Endothelial cell of umbilical vein (primary cell): ENCODE measurements at regions not wholly inside any gene's neighbourhood (a gene's known extent, or its start where the extent isn't known, plus 50 kb on each side); places are given as distances from the start of the nearest gene placed in this dataset.

Source experiments
- BruUV-seq: library from RNA; stranded (reverse); fragments of 400-500 nt; replicated peaks from 2 replicates; lab custom pipeline; 2021; lab: Mats Ljungman, UMichigan
- CTCF ChIA-PET: fragments of 300-600, 350-600 bp; sonication (Branson Sonifier 250); formaldehyde crosslinking; loops from one replicate; lab custom pipeline; 2021; ENCODE audit warnings: antibody characterized with exemption, inconsistent platforms; lab: Charles Lee
- POLR2A ChIA-PET: fragments of 300-600, 350-600 bp; sonication (Branson Sonifier 250); formaldehyde crosslinking; loops from one replicate; lab custom pipeline; 2021; ENCODE audit warnings: antibody characterized with exemption, inconsistent platforms; lab: Charles Lee
- DNase-seq: peaks from one replicate; pipeline ENCODE4 v3.0.0-alpha.2; 2011; ENCODE audit warnings: low read depth, low spot score
- FAIRE-seq: peaks from 2 replicates; lab custom pipeline; 2011; peaks lifted over from hg19 to GRCh38; lab: Jason Lieb, UNC
- H2AFZ ChIP-seq: 2 replicates; pipeline ENCODE4 v1.6.0; 2012; ENCODE audit warnings: low read depth, low read length, control low read depth, inconsistent platforms
- H3K27ac ChIP-seq: 2 replicates; pipeline ENCODE4 v1.5.1; 2011; ENCODE audit warnings: low read depth, mild to moderate bottlenecking, control low read depth, low read length, moderate library complexity; ENCODE audit not compliant: insufficient read depth
- H3K27me3 ChIP-seq, 2 experiments: 2 replicates each; pipeline versions ENCODE4 v1.6.0 to v1.6.1; 2011; ENCODE audit warnings: low read length in 2 of 2, mixed read lengths in 1 of 2; ENCODE audit not compliant: control insufficient read depth in 2 of 2, insufficient read depth in 2 of 2
- H3K36me3 ChIP-seq, 2 experiments: 2 replicates in 1 of 2; 3 replicates in 1 of 2; pipeline ENCODE4 v1.5.1; 2011; ENCODE audit warnings: low read length in 2 of 2, mild to moderate bottlenecking in 1 of 2, moderate library complexity in 1 of 2; ENCODE audit not compliant: control insufficient read depth in 2 of 2, insufficient read depth in 2 of 2; ENCODE audit errors: extremely low read depth in 1 of 2
- H3K4me1 ChIP-seq: 3 replicates; pipeline ENCODE4 v1.5.1; 2011; ENCODE audit warnings: mild to moderate bottlenecking, low read length; ENCODE audit not compliant: control insufficient read depth, insufficient read depth; ENCODE audit errors: extremely low read depth
- H3K4me2 ChIP-seq: 2 replicates; pipeline ENCODE4 v1.6.1; 2011; ENCODE audit warnings: low read length, control low read depth, mixed read lengths; ENCODE audit not compliant: insufficient read depth
- H3K4me3 ChIP-seq, 3 experiments: fragments of 200-600 bp in 1 of 3; sonication (generic), shearing (Covaris generic) in 1 of 3; replicated peaks in 1 of 3; 2 replicates each; pipeline ENCODE4 v1.5.1; 2011 to 2016; ENCODE audit warnings: control low read depth in 3 of 3, low read length in 3 of 3, mild to moderate bottlenecking in 2 of 3, inconsistent platforms in 1 of 3, low read depth in 1 of 3, moderate library complexity in 1 of 3; ENCODE audit not compliant: insufficient read depth in 1 of 3
- H3K79me2 ChIP-seq: 2 replicates; pipeline ENCODE4 v1.6.0; 2012; ENCODE audit warnings: low read length, inconsistent platforms; ENCODE audit not compliant: control insufficient read depth, insufficient read depth
- H3K9ac ChIP-seq: replicated peaks from 2 replicates; pipeline ENCODE3; 2011; ENCODE audit warnings: low read length, control low read depth; ENCODE audit not compliant: insufficient read depth; ENCODE audit errors: extremely low read depth
- H3K9me1 ChIP-seq: replicated peaks from 3 replicates; pipeline ENCODE4 v1.6.0; 2011; ENCODE audit warnings: mild to moderate bottlenecking, low read length; ENCODE audit not compliant: control insufficient read depth, insufficient read depth; ENCODE audit errors: extremely low read depth
- H3K9me3 ChIP-seq: replicated peaks from 2 replicates; pipeline ENCODE4 v1.5.1; 2012; ENCODE audit warnings: low read length, inconsistent platforms; ENCODE audit not compliant: control insufficient read depth, insufficient read depth
- H4K20me1 ChIP-seq: replicated peaks from 2 replicates; pipeline ENCODE3; 2011; ENCODE audit warnings: mild to moderate bottlenecking, low read length; ENCODE audit not compliant: control insufficient read depth, insufficient read depth; ENCODE audit errors: extremely low read depth
- CTCF ChIP-seq, 2 donors: IDR thresholded peaks; 1 replicate in 1 of 2; 2 replicates in 1 of 2; pipeline ENCODE4 v1.5.1; 2011; ENCODE audit warnings: low read length in 2 of 2, mild to moderate bottlenecking in 2 of 2, moderate library complexity in 2 of 2, control low read depth in 1 of 2, inconsistent platforms in 1 of 2, low read depth in 1 of 2; ENCODE audit not compliant: insufficient read depth in 1 of 2; ENCODE audit errors: extremely low read depth in 1 of 2
- EZH2 ChIP-seq: IDR thresholded peaks from 2 replicates; pipeline ENCODE4 v1.6.1; 2012; ENCODE audit warnings: borderline replicate concordance, low read depth, mild to moderate bottlenecking, moderate library complexity, low read length, inconsistent platforms; ENCODE audit not compliant: severe bottlenecking
- FOS ChIP-seq: IDR thresholded peaks from 2 replicates; pipeline ENCODE4 v1.6.1; 2011; ENCODE audit warnings: mild to moderate bottlenecking, low read length, moderate library complexity, borderline replicate concordance; ENCODE audit not compliant: insufficient read depth
- GATA2 ChIP-seq: IDR thresholded peaks from 2 replicates; pipeline ENCODE4 v1.7.0; 2011; ENCODE audit warnings: low read depth, mild to moderate bottlenecking, moderate library complexity, mixed read lengths, low read length; ENCODE audit not compliant: insufficient read length, insufficient read depth
- JUN ChIP-seq: IDR thresholded peaks from 2 replicates; pipeline ENCODE4 v1.6.1; 2011; ENCODE audit warnings: borderline replicate concordance, low read depth; ENCODE audit not compliant: insufficient read length, insufficient read depth
- MAX ChIP-seq: IDR thresholded peaks from 2 replicates; pipeline ENCODE4 v1.6.1; 2011; ENCODE audit not compliant: insufficient read depth, insufficient read length
- MYC ChIP-seq: IDR thresholded peaks from one replicate; pipeline ENCODE4 v1.6.1; 2011; ENCODE audit warnings: mild to moderate bottlenecking, low read depth, low read length
- POLR2A ChIP-seq: IDR thresholded peaks from 2 replicates; pipeline ENCODE4 v1.6.1; 2012; ENCODE audit warnings: low read depth, mild to moderate bottlenecking, control low read depth, low read length
- POLR2AphosphoS5 ChIP-seq: IDR thresholded peaks from 2 replicates; pipeline ENCODE4 v1.6.1; 2012; ENCODE audit warnings: low read depth, mild to moderate bottlenecking, control low read depth, low read length, moderate library complexity; ENCODE audit not compliant: insufficient read depth
- dilution Hi-C: fragments of 300-500 bp; cut with MboI; formaldehyde crosslinking; loops from one replicate; pipeline ENCODE4 v1.15.0; 2019; ENCODE audit warnings: low sequenced_read_pairs; ENCODE audit not compliant: extremely low pct_ligation_motif_present
- intact Hi-C: fragments of 100-400 bp; cut with micrococcal nuclease; formaldehyde crosslinking; loops from one replicate; pipeline ENCODE4 v1.10.0; 2022

GRCh38 chr4:31237233-31237632 is 517.1 kb downstream of the PCDH7 start:
- Histone ChIP-seq H3K27ac (no peak overlapping the region), H3K9me3 (no peaks in the 10 kb centered on the region), H4K20me1 (no peaks in the 10 kb centered on the region), H3K27me3 (no peaks in the 10 kb centered on the region), H2AFZ (no peak overlapping the region), H3K4me3 (no peak overlapping the region), H3K9me1 (no peaks in the 10 kb centered on the region), H3K4me2 (no peak overlapping the region), H3K4me1 (peaks cover 4% of the 10 kb centered on the region), H3K36me3 (no peaks in the 10 kb centered on the region), H3K9ac (no peak overlapping the region), H3K79me2 (no peaks in the 10 kb centered on the region)
- ChIA-PET CTCF (no interaction called here), POLR2A (no interaction called here)
- FAIRE-seq: no peak
- TF ChIP-seq GATA2: no peak
- TF ChIP-seq CTCF (IDR thresholded peaks at IDR 0.05; ENCODE audit: extremely low read depth in 1 of 2, insufficient read depth in 1 of 2, low read depth in 1 of 2, low read length in 2 of 2): no peak
- no TSS peak for BruUV-seq
- dilution Hi-C loops (no loop called here), intact Hi-C loops (no loop called here)
- no peak for DNase-seq

GRCh38 chr4:31239886-31240285 is 519.7 kb downstream of the PCDH7 start:
- Histone ChIP-seq H3K4me1 (peaks cover 4% of the 10 kb centered on the region), H3K79me2 (no peaks in the 10 kb centered on the region), H3K27ac (no peak overlapping the region), H2AFZ (no peak overlapping the region), H3K9ac (no peak overlapping the region), H3K9me1 (no peaks in the 10 kb centered on the region), H3K9me3 (no peaks in the 10 kb centered on the region), H3K27me3 (no peaks in the 10 kb centered on the region), H3K4me3 (no peak overlapping the region), H4K20me1 (no peaks in the 10 kb centered on the region), H3K4me2 (no peak overlapping the region), H3K36me3 (no peaks in the 10 kb centered on the region)
- intact Hi-C loops (no loop called here), dilution Hi-C loops (no loop called here)
- FAIRE-seq (no peak), DNase-seq (peak; percentile 56)
- POLR2A ChIA-PET: no interaction called here
- BruUV-seq: no TSS peak
- TF ChIP-seq MAX (no peak), POLR2A (no peak), EZH2 (no peak), CTCF (IDR thresholded peaks at IDR 0.05; ENCODE audit: extremely low read depth in 1 of 2, insufficient read depth in 1 of 2, low read depth in 1 of 2, low read length in 2 of 2) (no peak), POLR2AphosphoS5 (no peak), JUN (no peak), MYC (no peak), FOS (no peak), GATA2 (no peak)
- CTCF ChIA-PET: no interaction called here
